ENCODE measurements at regions not wholly inside any gene's neighbourhood (a gene's known extent, or its start where the extent isn't known, plus 50 kb on each side); places are given as distances from the start of the nearest gene placed in this dataset.
"Not testable (repeated sequence)": the region's sequence is repeated elsewhere in the genome, so short reads cannot be mapped to it uniquely, and the experiment has no call there.

DNA sequence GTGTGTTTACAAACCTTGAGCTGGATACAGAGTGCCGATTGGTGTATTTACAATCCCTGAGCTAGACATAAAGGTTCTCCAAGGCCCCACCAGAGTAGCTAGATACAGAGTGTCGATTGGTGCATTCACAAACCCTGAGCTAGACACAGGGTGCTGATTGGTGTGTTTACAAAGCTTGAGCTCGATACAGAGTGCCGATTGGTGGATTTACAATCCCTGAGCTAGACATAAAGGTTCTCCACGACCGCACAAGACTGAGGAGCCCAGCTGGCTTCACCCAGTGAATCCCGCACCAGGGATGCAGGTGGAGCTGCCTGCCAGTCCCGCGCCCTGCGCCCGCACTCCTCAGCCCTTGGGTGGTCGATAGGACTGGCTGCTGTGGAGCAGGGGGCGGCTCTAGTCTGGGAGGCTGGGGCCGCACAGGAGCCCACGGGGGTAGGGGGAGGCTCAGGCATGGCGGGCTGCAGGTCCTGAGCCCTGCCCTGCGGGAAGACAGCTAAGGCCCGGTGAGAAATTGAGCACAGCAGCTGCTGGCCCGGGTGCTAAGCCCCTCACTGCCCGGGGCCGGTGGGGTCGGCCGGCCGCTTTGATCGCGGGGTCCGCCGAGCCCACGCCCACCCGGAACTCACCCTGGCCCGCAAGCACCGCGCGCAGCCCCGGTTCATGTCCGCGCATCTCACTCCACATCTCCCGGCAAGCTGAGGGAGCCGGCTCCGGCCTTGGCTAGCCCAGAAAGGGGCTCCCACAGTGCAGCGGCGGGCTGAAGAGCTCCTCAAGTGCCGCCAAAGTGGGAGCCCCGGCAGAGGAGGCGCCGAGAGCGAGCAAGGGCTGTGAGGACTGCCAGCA lies 114.0 kb downstream of the GPX5 start:
- not testable (repeated sequence) for TF ChIP-seq RCOR1 (IDR thresholded peaks at IDR 0.05; ENCODE audit: low read depth, low read length); CBX2 (IDR thresholded peaks at IDR 0.05; ENCODE audit: borderline replicate concordance, low read depth); MAFK (IDR thresholded peaks at IDR 0.05; ENCODE audit: partially characterized antibody); CHD2 (IDR thresholded peaks at IDR 0.05; ENCODE audit: low read length, partially characterized antibody); HOXB5 (CRISPR knock-in tag; IDR thresholded peaks at IDR 0.05); MAX (IDR thresholded peaks at IDR 0.05); SMC3 (IDR thresholded peaks at IDR 0.05); PHF8 (IDR thresholded peaks at IDR 0.05; ENCODE audit: borderline replicate concordance, low read depth); POLR2A (IDR thresholded peaks at IDR 0.05; ENCODE audit: low read length); EP300 (IDR thresholded peaks at IDR 0.05); EHMT2 (IDR thresholded peaks at IDR 0.05; ENCODE audit: low read depth); MYC (IDR thresholded peaks at IDR 0.05; ENCODE audit: borderline replicate concordance, low read length); BHLHE40 (IDR thresholded peaks at IDR 0.05; ENCODE audit: low read depth, low read length)
- TF ChIP-seq, protein P1, sequence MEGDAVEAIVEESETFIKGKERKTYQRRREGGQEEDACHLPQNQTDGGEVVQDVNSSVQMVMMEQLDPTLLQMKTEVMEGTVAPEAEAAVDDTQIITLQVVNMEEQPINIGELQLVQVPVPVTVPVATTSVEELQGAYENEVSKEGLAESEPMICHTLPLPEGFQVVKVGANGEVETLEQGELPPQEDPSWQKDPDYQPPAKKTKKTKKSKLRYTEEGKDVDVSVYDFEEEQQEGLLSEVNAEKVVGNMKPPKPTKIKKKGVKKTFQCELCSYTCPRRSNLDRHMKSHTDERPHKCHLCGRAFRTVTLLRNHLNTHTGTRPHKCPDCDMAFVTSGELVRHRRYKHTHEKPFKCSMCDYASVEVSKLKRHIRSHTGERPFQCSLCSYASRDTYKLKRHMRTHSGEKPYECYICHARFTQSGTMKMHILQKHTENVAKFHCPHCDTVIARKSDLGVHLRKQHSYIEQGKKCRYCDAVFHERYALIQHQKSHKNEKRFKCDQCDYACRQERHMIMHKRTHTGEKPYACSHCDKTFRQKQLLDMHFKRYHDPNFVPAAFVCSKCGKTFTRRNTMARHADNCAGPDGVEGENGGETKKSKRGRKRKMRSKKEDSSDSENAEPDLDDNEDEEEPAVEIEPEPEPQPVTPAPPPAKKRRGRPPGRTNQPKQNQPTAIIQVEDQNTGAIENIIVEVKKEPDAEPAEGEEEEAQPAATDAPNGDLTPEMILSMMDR (IDR thresholded peaks at IDR 0.05), result not testable (repeated sequence)

All from A549 (cell line).